ENCODE measurements at regions not wholly inside any gene's neighbourhood (a gene's known extent, or its start where the extent isn't known, plus 50 kb on each side); places are given as distances from the start of the nearest gene placed in this dataset.
A peak's percentile ranks its signal among the peaks of the same experiment; 100 is the strongest.
"Not testable (repeated sequence)": the region's sequence is repeated elsewhere in the genome, so short reads cannot be mapped to it uniquely, and the experiment has no call there.

DNA sequence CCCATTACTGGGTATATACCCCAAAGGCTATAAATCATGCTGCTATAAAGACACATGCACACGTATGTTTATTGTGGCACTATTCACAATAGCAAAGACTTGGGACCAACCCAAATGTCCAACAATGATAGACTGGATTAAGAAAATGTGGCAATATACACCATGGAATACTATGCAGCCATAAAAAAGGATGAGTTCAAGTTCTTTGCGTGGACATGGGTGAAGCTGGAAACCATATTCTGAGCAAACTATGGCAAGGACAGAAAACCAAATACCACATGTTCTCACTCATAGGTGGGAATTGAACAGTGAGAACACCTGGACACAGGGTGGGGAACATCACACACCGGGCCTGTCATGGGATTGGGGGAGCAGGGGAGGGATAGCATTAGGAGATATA, 54.4 kb upstream of the MUCL1 start:
- not testable (repeated sequence) for H3K9me3 Mint-ChIP-seq, H3K36me3 Mint-ChIP-seq, H3K27ac Mint-ChIP-seq, H3K4me1 Mint-ChIP-seq, H3K4me3 Mint-ChIP-seq, H3K27me3 Mint-ChIP-seq

- no peaks in the 10 kb centered on the region for H3K27me3 Mint-ChIP-seq
- H3K9me3 Mint-ChIP-seq, result peaks cover 0 to 1% (median 0%) of the 10 kb centered on the region in 3 donors
- H3K27ac Mint-ChIP-seq, result no peak overlapping the region
- no peaks in the 10 kb centered on the region for H3K36me3 Mint-ChIP-seq
- H3K4me3 Mint-ChIP-seq, result no peak overlapping the region
- no peaks in the 10 kb centered on the region for H3K4me1 Mint-ChIP-seq
These were observed 55.7 kb upstream of the MUCL1 start for GRCh38 chr12:54798651-54799050.

DNA sequence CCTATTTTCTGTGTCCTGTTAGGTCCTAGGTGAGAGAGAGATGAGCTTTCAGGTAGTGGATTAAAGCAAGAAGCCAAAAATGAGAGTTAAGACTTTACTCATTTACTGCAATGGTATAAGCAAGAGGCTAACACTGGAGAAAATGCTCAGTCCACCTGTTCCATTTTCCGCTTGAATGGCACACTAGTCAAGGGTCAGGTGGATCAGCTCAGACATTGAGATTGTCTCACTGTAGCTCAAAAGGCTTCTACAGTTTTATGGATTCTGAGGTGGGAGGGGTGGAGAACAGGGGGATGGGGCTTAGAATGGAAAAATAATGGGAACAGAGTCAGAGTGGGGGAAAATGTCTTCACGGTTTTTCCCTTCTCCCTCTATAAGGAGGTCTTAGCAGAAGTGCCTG, 57.3 kb upstream of the MUCL1 start:
- Mint-ChIP-seq H3K4me1 (no peaks in the 10 kb centered on the region), H3K27me3 (no peaks in the 10 kb centered on the region), H3K9me3 (peaks cover 0 to 1% (median 0%) of the 10 kb centered on the region in 3 donors), H3K27ac (no peak overlapping the region), H3K36me3 (no peaks in the 10 kb centered on the region), H3K4me3 (no peak overlapping the region)

DNA sequence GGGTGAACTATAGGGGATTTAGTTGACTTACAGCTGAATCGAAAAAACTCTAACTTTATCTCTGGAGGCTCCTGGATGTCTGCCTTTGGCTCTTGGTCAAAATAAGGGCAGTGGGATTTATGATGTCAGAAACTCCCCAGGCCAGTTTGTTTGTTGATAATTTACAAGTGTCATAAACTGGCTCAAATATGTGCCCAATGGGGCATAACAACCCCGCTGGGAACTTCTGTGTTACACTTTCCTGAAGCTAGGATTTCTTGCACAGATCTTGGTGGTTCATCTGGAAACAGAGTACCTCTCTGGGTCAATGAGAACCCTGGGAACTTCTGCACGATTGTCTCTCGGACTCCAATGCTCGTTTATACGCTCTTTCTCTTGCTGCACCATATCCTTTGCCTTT, 58.7 kb upstream of the MUCL1 start:
- no peaks in the 10 kb centered on the region for H3K4me1 Mint-ChIP-seq
- H3K4me3 Mint-ChIP-seq, result no peak overlapping the region
- H3K27ac Mint-ChIP-seq, result no peak overlapping the region
- H3K27me3 Mint-ChIP-seq, result no peaks in the 10 kb centered on the region
- peaks cover 0 to 1% (median 0%) of the 10 kb centered on the region in 3 donors for H3K9me3 Mint-ChIP-seq
- no peaks in the 10 kb centered on the region for H3K36me3 Mint-ChIP-seq

- H3K9me3 Mint-ChIP-seq, result peaks cover 14 to 21% (median 20%) of the 10 kb centered on the region in 3 donors
- no peak overlapping the region for H3K27ac Mint-ChIP-seq
- peaks cover 10% of the 10 kb centered on the region for H3K27me3 Mint-ChIP-seq
- no peaks in the 10 kb centered on the region for H3K4me1 Mint-ChIP-seq
- no peaks in the 10 kb centered on the region for H3K36me3 Mint-ChIP-seq
- no peak overlapping the region for H3K4me3 Mint-ChIP-seq
These were observed 68.2 kb upstream of the MUCL1 start for GRCh38 chr12:54786081-54786480.

GRCh38 chr12:54784115-54784514, 70.2 kb upstream of the MUCL1 start:
- Mint-ChIP-seq H3K4me3 (no peak overlapping the region), H3K27ac (no peak overlapping the region), H3K36me3 (no peaks in the 10 kb centered on the region), H3K9me3 (peaks cover 16 to 22% (median 20%) of the 10 kb centered on the region in 3 donors), H3K4me1 (no peaks in the 10 kb centered on the region), H3K27me3 (peaks cover 10% of the 10 kb centered on the region)

- not testable (repeated sequence) for H3K4me1 Mint-ChIP-seq, H3K4me3 Mint-ChIP-seq, H3K36me3 Mint-ChIP-seq, H3K27ac Mint-ChIP-seq
- H3K9me3 Mint-ChIP-seq, result peaks cover 7 to 12% (median 8%) of the 10 kb centered on the region in 3 donors
- H3K27me3 Mint-ChIP-seq, result peaks cover 30% of the 10 kb centered on the region
These were observed 77.3 kb upstream of the MUCL1 start for GRCh38 chr12:54777031-54777430.

GRCh38 chr12:54773593-54773992, 80.7 kb upstream of the MUCL1 start:
- peaks cover 5 to 7% (median 6%) of the 10 kb centered on the region in 3 donors for H3K9me3 Mint-ChIP-seq

DNA sequence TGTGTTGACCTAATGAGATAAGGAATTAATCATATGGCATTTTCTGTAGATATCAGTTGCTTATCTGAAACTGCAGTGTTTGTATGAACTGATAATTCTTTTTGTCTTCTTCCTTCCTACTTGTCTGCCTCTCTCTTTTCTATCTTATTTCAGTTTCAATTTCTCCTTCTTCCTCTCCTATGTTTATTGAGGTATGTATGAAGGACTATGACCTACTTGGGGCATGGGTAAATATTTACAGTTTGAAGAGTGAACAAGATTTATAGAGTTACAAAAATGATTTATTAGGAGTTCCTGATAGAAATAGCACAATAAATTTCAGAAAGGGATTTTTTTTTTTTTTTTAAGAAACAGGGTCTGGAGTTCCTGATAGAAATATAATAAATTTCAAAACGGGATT, 88.7 kb upstream of the MUCL1 start:
- peaks cover 0 to 2% (median 1%) of the 10 kb centered on the region in 3 donors for H3K4me1 Mint-ChIP-seq

More at GRCh38 chr12:54773593-54773992, 80.7 kb upstream of the MUCL1 start:
- no peak overlapping the region for H3K4me3 Mint-ChIP-seq
- H3K27ac Mint-ChIP-seq, result no peak overlapping the region
- no peaks in the 10 kb centered on the region for H3K4me1 Mint-ChIP-seq
- H3K36me3 Mint-ChIP-seq, result no peaks in the 10 kb centered on the region
- peaks cover 32% of the 10 kb centered on the region for H3K27me3 Mint-ChIP-seq

GRCh38 chr12:54762390-54762789, 91.9 kb upstream of the MUCL1 start:
- H3K9me3 Mint-ChIP-seq, result peaks cover 0 to 9% (median 7%) of the 10 kb centered on the region in 3 donors
- peaks cover 0 to 2% (median 1%) of the 10 kb centered on the region in 3 donors for H3K4me1 Mint-ChIP-seq
- H3K27ac Mint-ChIP-seq, result no peak overlapping the region
- H3K27me3 Mint-ChIP-seq, result peaks cover 5% of the 10 kb centered on the region
- no peak overlapping the region for H3K4me3 Mint-ChIP-seq
- no peaks in the 10 kb centered on the region for H3K36me3 Mint-ChIP-seq

More for the DNA sequence above, 88.7 kb upstream of the MUCL1 start:
- H3K27me3 Mint-ChIP-seq, result peaks cover 5% of the 10 kb centered on the region
- H3K9me3 Mint-ChIP-seq, result no peaks in the 10 kb centered on the region
- H3K27ac Mint-ChIP-seq, result no peak overlapping the region
- H3K36me3 Mint-ChIP-seq, result no peaks in the 10 kb centered on the region
- no peak overlapping the region for H3K4me3 Mint-ChIP-seq

DNA sequence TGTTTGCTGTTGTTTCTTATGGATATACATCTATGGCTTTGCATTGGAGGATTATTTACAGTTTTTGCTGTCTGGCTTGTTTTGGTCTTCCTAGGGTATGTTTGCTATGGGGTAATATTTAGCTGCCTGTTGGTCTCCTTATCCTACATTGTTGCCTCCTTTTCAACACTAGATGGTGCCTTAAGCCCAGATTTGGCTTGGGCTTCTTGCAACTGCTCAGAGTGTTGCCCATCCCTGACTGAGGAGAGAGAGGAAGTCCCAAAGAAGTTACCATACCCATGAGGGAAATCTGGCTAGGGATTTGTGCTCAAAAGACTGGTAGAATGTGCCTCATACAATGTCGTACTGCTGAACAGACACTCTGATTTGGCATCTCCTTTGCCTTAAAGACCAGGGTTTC, 94.6 kb upstream of the MUCL1 start:
- no peak overlapping the region for H3K27ac Mint-ChIP-seq
- peaks cover 0 to 9% (median 7%) of the 10 kb centered on the region in 3 donors for H3K9me3 Mint-ChIP-seq
- H3K4me1 Mint-ChIP-seq, result no peaks in the 10 kb centered on the region
- H3K36me3 Mint-ChIP-seq, result no peaks in the 10 kb centered on the region
- H3K4me3 Mint-ChIP-seq, result no peak overlapping the region
- peaks cover 5% of the 10 kb centered on the region for H3K27me3 Mint-ChIP-seq

DNA sequence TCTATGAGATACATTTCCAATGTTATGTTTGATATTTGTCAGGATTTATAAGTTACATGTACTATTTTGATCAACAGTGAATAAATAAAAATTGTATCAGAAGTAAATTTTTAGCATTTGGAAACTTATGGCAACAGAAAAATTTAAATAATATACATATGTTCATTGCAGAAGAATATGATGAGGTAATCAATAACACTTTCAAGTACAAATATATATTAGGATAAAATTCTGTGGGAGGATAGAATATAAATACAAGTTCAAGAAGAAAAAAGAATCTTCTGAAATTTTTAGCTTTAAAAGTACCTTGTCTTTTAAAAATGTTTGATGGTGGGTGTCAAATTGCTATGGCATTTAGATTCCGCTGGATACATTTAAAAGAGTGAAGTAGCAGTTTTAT, 102.8 kb upstream of the MUCL1 start:
- no peak overlapping the region for H3K27ac Mint-ChIP-seq

DNA sequence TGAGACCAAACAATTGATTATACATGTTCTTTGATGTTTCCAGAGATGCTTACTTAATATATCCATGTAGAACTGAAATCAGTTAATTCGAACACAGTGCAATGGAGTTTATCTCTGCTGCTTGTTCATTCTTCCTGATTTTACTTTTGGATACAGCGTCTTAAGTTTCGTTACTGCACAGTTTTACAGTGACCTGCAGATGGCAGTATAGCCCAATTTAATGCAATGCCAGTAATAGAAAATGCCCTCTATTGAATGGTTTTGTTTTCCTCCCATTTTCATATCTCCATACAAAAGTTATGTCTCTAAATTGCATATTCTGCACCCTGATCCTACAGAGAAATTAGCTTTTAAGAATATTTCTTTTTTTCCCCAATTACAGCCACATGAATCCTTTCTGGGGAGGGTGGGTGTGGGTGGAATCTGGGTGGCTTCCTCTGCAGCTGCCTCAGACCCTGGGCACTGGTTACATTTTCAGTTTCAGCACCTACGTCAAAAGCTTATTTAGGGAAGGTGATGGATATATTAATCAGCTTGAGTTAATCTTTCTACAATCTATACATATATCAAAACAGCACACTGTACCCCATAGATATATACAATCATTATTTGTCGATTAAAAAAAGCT, 101.1 kb upstream of the DCD start:
- Mint-ChIP-seq H3K9me3 (no peaks in the 10 kb centered on the region), H3K4me1 (peaks cover 0 to 4% (median under 1%) of the 10 kb centered on the region in 3 donors), H3K36me3 (no peaks in the 10 kb centered on the region), H3K4me3 (peak overlapping the region in 1 of 4 donors; percentile 14), H3K27me3 (peaks cover 6% of the 10 kb centered on the region), H3K27ac (no peak overlapping the region)

More for the DNA sequence above, 102.8 kb upstream of the MUCL1 start:
- Mint-ChIP-seq H3K4me3 (no peak overlapping the region), H3K27me3 (peaks cover 6% of the 10 kb centered on the region), H3K9me3 (no peaks in the 10 kb centered on the region), H3K36me3 (no peaks in the 10 kb centered on the region), H3K4me1 (peaks cover 0 to 4% (median 3%) of the 10 kb centered on the region in 3 donors)

DNA sequence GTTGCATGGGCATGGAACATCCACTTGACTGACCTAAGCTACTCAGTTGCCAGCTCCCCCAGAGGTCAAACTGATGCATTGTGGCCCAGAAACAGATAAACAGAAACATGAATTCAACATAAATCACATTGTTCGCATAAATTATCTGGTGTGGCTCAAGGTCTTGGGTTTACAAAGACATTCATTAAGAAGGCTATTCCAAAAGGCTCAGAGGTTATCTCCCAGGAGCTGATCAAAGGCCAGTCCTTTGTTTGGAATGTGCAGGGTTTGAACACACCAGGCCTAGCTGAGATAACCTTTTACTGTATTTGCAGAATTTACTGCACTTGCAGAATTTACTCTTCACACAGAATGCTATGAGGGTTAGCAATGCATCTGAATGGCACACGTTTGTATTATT, 96.4 kb upstream of the DCD start:
- H3K27ac Mint-ChIP-seq, result no peak overlapping the region
- H3K4me3 Mint-ChIP-seq, result no peak overlapping the region
- peaks cover 0 to 2% (median 0%) of the 10 kb centered on the region in 3 donors for H3K4me1 Mint-ChIP-seq
- H3K9me3 Mint-ChIP-seq, result no peaks in the 10 kb centered on the region
- H3K27me3 Mint-ChIP-seq, result peaks cover 18% of the 10 kb centered on the region
- H3K36me3 Mint-ChIP-seq, result no peaks in the 10 kb centered on the region

GRCh38 chr12:54740882-54741281, 92.7 kb upstream of the DCD start:
- no peak overlapping the region for H3K27ac Mint-ChIP-seq
- peaks cover 11% of the 10 kb centered on the region for H3K27me3 Mint-ChIP-seq
- peaks cover 2 to 5% (median 4%) of the 10 kb centered on the region in 3 donors for H3K9me3 Mint-ChIP-seq
- H3K4me3 Mint-ChIP-seq, result peak overlapping the region in 1 of 4 donors; percentile 29
- H3K4me1 Mint-ChIP-seq, result no peaks in the 10 kb centered on the region
- no peaks in the 10 kb centered on the region for H3K36me3 Mint-ChIP-seq

DNA sequence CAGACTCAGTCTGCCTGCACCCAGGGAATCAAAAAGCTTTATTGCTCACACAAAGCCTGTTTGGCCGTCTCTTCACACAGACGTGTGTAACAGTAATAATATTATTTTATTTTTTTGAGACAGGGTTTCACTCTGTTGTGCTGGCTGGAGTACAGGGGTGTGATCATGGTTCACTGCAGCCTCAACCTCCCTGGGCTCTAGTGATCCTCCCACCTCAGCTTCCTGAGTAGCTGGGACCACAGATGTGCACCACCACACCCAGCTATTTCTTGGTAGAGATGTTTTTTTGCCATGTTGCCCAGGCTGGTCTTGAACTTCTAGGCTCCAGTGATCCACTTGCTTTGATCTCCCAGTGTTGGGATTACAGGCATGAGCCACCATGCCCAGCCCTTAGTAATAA, 88.4 kb upstream of the DCD start:
- Mint-ChIP-seq H3K4me3 (no peak overlapping the region), H3K36me3 (no peaks in the 10 kb centered on the region), H3K4me1 (no peaks in the 10 kb centered on the region), H3K27ac (peak overlapping the region in 1 of 3 donors; percentile 69), H3K27me3 (peaks cover 4% of the 10 kb centered on the region), H3K9me3 (peaks cover 2 to 8% (median 7%) of the 10 kb centered on the region in 3 donors)
